ENCODE measurements at regions not wholly inside any gene's neighbourhood (a gene's known extent, or its start where the extent isn't known, plus 50 kb on each side); places are given as distances from the start of the nearest gene placed in this dataset.

DNA sequence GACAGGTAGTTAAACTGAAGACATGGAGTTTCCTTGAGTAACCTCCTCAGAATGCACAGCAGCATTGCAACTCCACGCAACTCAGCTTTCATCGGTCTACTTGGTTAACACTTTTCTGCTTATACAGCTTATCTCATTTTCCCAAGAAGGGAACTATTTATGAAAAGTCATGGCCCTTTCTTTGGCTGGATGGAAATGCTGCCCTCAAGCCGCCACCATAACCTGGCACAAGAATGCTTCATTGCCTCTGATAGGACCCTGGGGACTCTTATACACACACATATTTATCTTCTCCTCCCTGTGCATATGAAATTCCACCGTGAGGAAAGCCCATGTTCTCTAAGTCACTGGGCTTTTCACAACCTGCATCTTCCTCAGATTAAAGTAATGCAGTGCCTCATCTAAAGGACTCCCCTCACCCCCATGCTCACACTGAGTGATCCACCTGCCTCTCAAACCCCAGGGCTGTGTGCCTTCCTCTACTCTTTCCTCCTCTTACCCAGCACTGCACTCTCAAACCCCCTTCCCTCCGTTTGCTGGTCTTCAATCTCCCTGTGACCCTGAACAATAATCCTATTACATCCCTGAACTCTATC, 192.0 kb upstream of the HNRNPA3 start:
- H3K4me3 ChIP-seq (ENCODE audit: low read length in 2 of 2), result no peak overlapping the region

GRCh38 chr2:177021706-177022343, 190.8 kb upstream of the HNRNPA3 start:
- Histone ChIP-seq H3K27me3 (ENCODE audit: control insufficient read depth in 2 of 2, insufficient read depth in 2 of 2, low read length in 2 of 2) (peaks cover 0 to 3% of the 10 kb centered on the region in 2 donors), H3K4me1 (ENCODE audit: control insufficient read depth in 2 of 2, insufficient read depth in 2 of 2, low read length in 2 of 2) (no peaks in the 10 kb centered on the region), H3K27ac (ENCODE audit: low read depth in 2 of 2, low read length in 2 of 2) (no peak overlapping the region), H3K9me3 (ENCODE audit: control insufficient read depth in 2 of 2, low read length in 2 of 2) (no peaks in the 10 kb centered on the region), H3K36me3 (ENCODE audit: control insufficient read depth in 2 of 2, insufficient read depth in 2 of 2, low read length in 2 of 2) (no peaks in the 10 kb centered on the region), H3K4me3 (ENCODE audit: low read length in 2 of 2) (no peak overlapping the region), H3K9ac (ENCODE audit: low read depth in 1 of 2, low read length in 2 of 2) (no peak overlapping the region)

More for the DNA sequence above, 192.0 kb upstream of the HNRNPA3 start:
- Histone ChIP-seq H3K27ac (ENCODE audit: low read depth in 2 of 2, low read length in 2 of 2) (no peak overlapping the region), H3K27me3 (ENCODE audit: control insufficient read depth in 2 of 2, insufficient read depth in 2 of 2, low read length in 2 of 2) (no peaks in the 10 kb centered on the region), H3K9ac (ENCODE audit: low read depth in 1 of 2, low read length in 2 of 2) (no peak overlapping the region), H3K9me3 (ENCODE audit: control insufficient read depth in 2 of 2, low read length in 2 of 2) (no peaks in the 10 kb centered on the region), H3K36me3 (ENCODE audit: control insufficient read depth in 2 of 2, insufficient read depth in 2 of 2, low read length in 2 of 2) (no peaks in the 10 kb centered on the region), H3K4me1 (ENCODE audit: control insufficient read depth in 2 of 2, insufficient read depth in 2 of 2, low read length in 2 of 2) (no peaks in the 10 kb centered on the region)

GRCh38 chr2:177024765-177025164, 187.8 kb upstream of the HNRNPA3 start:
- Histone ChIP-seq H3K36me3 (ENCODE audit: control insufficient read depth in 2 of 2, insufficient read depth in 2 of 2, low read length in 2 of 2) (no peaks in the 10 kb centered on the region), H3K9me3 (ENCODE audit: control insufficient read depth in 2 of 2, low read length in 2 of 2) (no peaks in the 10 kb centered on the region), H3K9ac (ENCODE audit: low read depth in 1 of 2, low read length in 2 of 2) (no peak overlapping the region)

DNA sequence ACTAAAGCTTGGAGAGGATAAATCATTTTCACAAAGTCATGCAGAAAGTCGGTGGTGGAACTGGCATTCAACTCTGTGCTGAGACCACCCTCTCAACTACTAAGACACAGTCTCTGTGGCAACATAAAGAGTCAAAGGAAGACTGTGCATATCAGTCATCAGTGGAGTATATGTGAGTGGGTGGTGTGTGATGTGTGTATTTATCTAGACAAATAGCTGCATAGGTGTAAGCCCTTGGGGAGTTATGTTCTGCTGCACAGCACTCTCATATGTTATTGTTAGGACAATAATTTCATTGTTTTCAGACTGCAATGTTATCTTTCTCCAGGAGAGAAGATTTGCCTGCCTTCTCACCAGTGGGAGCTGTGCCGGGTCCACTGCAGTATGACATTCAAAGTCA, 186.3 kb upstream of the HNRNPA3 start:
- H3K4me1 ChIP-seq (ENCODE audit: control insufficient read depth in 2 of 2, insufficient read depth in 2 of 2, low read length in 2 of 2), result peaks cover 0 to 2% of the 10 kb centered on the region in 2 donors
- H3K36me3 ChIP-seq (ENCODE audit: control insufficient read depth in 2 of 2, insufficient read depth in 2 of 2, low read length in 2 of 2), result no peaks in the 10 kb centered on the region
- no peaks in the 10 kb centered on the region for H3K9me3 ChIP-seq (ENCODE audit: control insufficient read depth in 2 of 2, low read length in 2 of 2)
- no peak overlapping the region for H3K9ac ChIP-seq (ENCODE audit: low read depth in 1 of 2, low read length in 2 of 2)
- no peak overlapping the region for H3K4me3 ChIP-seq (ENCODE audit: low read length in 2 of 2)
- peaks cover 0 to 3% of the 10 kb centered on the region in 2 donors for H3K27me3 ChIP-seq (ENCODE audit: control insufficient read depth in 2 of 2, insufficient read depth in 2 of 2, low read length in 2 of 2)
- H3K27ac ChIP-seq (ENCODE audit: low read depth in 2 of 2, low read length in 2 of 2), result no peak overlapping the region

More at GRCh38 chr2:177024765-177025164, 187.8 kb upstream of the HNRNPA3 start:
- H3K4me1 ChIP-seq (ENCODE audit: control insufficient read depth in 2 of 2, insufficient read depth in 2 of 2, low read length in 2 of 2), result peaks cover 0 to 2% of the 10 kb centered on the region in 2 donors
- peaks cover 0 to 3% of the 10 kb centered on the region in 2 donors for H3K27me3 ChIP-seq (ENCODE audit: control insufficient read depth in 2 of 2, insufficient read depth in 2 of 2, low read length in 2 of 2)
- no peak overlapping the region for H3K4me3 ChIP-seq (ENCODE audit: low read length in 2 of 2)
- H3K27ac ChIP-seq (ENCODE audit: low read depth in 2 of 2, low read length in 2 of 2), result no peak overlapping the region

- H3K4me3 ChIP-seq (ENCODE audit: low read length in 2 of 2), result no peak overlapping the region
- no peak overlapping the region for H3K9ac ChIP-seq (ENCODE audit: low read depth in 1 of 2, low read length in 2 of 2)
- no peaks in the 10 kb centered on the region for H3K9me3 ChIP-seq (ENCODE audit: control insufficient read depth in 2 of 2, low read length in 2 of 2)
- H3K4me1 ChIP-seq (ENCODE audit: control insufficient read depth in 2 of 2, insufficient read depth in 2 of 2, low read length in 2 of 2), result peaks cover 0 to 2% of the 10 kb centered on the region in 2 donors
- H3K27me3 ChIP-seq (ENCODE audit: control insufficient read depth in 2 of 2, insufficient read depth in 2 of 2, low read length in 2 of 2), result peaks cover 0 to 3% of the 10 kb centered on the region in 2 donors
- H3K36me3 ChIP-seq (ENCODE audit: control insufficient read depth in 2 of 2, insufficient read depth in 2 of 2, low read length in 2 of 2), result no peaks in the 10 kb centered on the region
- no peak overlapping the region for H3K27ac ChIP-seq (ENCODE audit: low read depth in 2 of 2, low read length in 2 of 2)
Observed at GRCh38 chr2:177026956-177027355, 185.6 kb upstream of the HNRNPA3 start.

DNA sequence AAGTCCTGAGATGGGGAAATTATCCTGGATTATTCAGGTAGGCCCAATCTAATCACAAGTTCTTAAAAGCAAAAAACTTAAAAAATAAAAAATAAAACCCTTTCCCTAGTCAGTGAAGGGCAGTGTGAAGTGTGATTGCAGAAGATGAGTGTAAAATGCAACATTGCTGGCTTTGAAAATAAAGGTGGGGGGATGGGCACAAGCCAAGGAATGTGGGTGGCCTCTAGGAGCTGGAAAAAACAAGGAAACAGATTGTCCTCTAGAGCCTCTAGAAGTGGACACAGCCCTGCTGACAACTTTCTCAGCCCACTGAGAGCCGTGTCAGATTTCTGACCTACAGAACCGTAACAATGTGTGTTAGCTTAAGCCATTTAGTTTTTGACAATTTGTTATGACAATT, 184.3 kb upstream of the HNRNPA3 start:
- H3K9me3 ChIP-seq (ENCODE audit: control insufficient read depth in 2 of 2, low read length in 2 of 2), result no peaks in the 10 kb centered on the region
- H3K4me1 ChIP-seq (ENCODE audit: control insufficient read depth in 2 of 2, insufficient read depth in 2 of 2, low read length in 2 of 2), result peaks cover 0 to 2% of the 10 kb centered on the region in 2 donors
- H3K27ac ChIP-seq (ENCODE audit: low read depth in 2 of 2, low read length in 2 of 2), result no peak overlapping the region
- H3K4me3 ChIP-seq (ENCODE audit: low read length in 2 of 2), result no peak overlapping the region
- H3K27me3 ChIP-seq (ENCODE audit: control insufficient read depth in 2 of 2, insufficient read depth in 2 of 2, low read length in 2 of 2), result peaks cover 3% of the 10 kb centered on the region in 2 donors
- H3K9ac ChIP-seq (ENCODE audit: low read depth in 1 of 2, low read length in 2 of 2), result no peak overlapping the region
- H3K36me3 ChIP-seq (ENCODE audit: control insufficient read depth in 2 of 2, insufficient read depth in 2 of 2, low read length in 2 of 2), result no peaks in the 10 kb centered on the region

GRCh38 chr2:177029075-177029474, 183.5 kb upstream of the HNRNPA3 start:
- Histone ChIP-seq H3K27ac (ENCODE audit: low read depth in 2 of 2, low read length in 2 of 2) (no peak overlapping the region), H3K9ac (ENCODE audit: low read depth in 1 of 2, low read length in 2 of 2) (no peak overlapping the region), H3K27me3 (ENCODE audit: control insufficient read depth in 2 of 2, insufficient read depth in 2 of 2, low read length in 2 of 2) (peaks cover 3 to 6% of the 10 kb centered on the region in 2 donors), H3K4me3 (ENCODE audit: low read length in 2 of 2) (no peak overlapping the region), H3K4me1 (ENCODE audit: control insufficient read depth in 2 of 2, insufficient read depth in 2 of 2, low read length in 2 of 2) (peaks cover 0 to 2% of the 10 kb centered on the region in 2 donors), H3K9me3 (ENCODE audit: control insufficient read depth in 2 of 2, low read length in 2 of 2) (no peaks in the 10 kb centered on the region), H3K36me3 (ENCODE audit: control insufficient read depth in 2 of 2, insufficient read depth in 2 of 2, low read length in 2 of 2) (no peaks in the 10 kb centered on the region)

- H3K4me3 ChIP-seq (ENCODE audit: low read length in 2 of 2), result no peak overlapping the region
- no peak overlapping the region for H3K27ac ChIP-seq (ENCODE audit: low read depth in 2 of 2, low read length in 2 of 2)
- H3K9ac ChIP-seq (ENCODE audit: low read depth in 1 of 2, low read length in 2 of 2), result no peak overlapping the region
- H3K9me3 ChIP-seq (ENCODE audit: control insufficient read depth in 2 of 2, low read length in 2 of 2), result no peaks in the 10 kb centered on the region
- peaks cover 3 to 6% of the 10 kb centered on the region in 2 donors for H3K27me3 ChIP-seq (ENCODE audit: control insufficient read depth in 2 of 2, insufficient read depth in 2 of 2, low read length in 2 of 2)
- H3K36me3 ChIP-seq (ENCODE audit: control insufficient read depth in 2 of 2, insufficient read depth in 2 of 2, low read length in 2 of 2), result no peaks in the 10 kb centered on the region
- peaks cover 0 to 2% of the 10 kb centered on the region in 2 donors for H3K4me1 ChIP-seq (ENCODE audit: control insufficient read depth in 2 of 2, insufficient read depth in 2 of 2, low read length in 2 of 2)
Observed at GRCh38 chr2:177029501-177029900, 183.1 kb upstream of the HNRNPA3 start.

DNA sequence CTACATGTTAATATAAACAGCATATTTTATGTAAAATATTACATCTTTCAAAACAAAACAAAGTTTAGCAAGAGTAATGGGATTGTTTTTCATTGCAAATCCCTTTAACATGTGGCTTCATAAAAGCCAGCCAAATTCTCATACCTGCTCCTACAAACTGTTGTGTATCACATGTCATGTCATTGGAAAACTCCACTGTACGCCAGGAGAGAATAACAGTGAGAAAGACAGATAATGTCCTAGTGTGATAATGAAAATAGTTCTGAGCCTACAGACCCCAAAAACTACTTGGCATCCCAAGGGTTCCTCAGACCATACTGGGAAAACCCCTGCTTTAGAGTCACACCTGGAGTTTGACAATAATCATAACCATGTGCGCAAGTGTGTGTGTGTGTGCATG, 182.7 kb upstream of the HNRNPA3 start:
- H3K27me3 ChIP-seq (ENCODE audit: control insufficient read depth in 2 of 2, insufficient read depth in 2 of 2, low read length in 2 of 2), result peaks cover 3 to 6% of the 10 kb centered on the region in 2 donors
- no peaks in the 10 kb centered on the region for H3K36me3 ChIP-seq (ENCODE audit: control insufficient read depth in 2 of 2, insufficient read depth in 2 of 2, low read length in 2 of 2)
- H3K4me1 ChIP-seq (ENCODE audit: control insufficient read depth in 2 of 2, insufficient read depth in 2 of 2, low read length in 2 of 2), result peaks cover 0 to 2% of the 10 kb centered on the region in 2 donors
- no peak overlapping the region for H3K9ac ChIP-seq (ENCODE audit: low read depth in 1 of 2, low read length in 2 of 2)
- H3K27ac ChIP-seq (ENCODE audit: low read depth in 2 of 2, low read length in 2 of 2), result no peak overlapping the region
- no peaks in the 10 kb centered on the region for H3K9me3 ChIP-seq (ENCODE audit: control insufficient read depth in 2 of 2, low read length in 2 of 2)
- no peak overlapping the region for H3K4me3 ChIP-seq (ENCODE audit: low read length in 2 of 2)

GRCh38 chr2:177030451-177031105, 182.0 kb upstream of the HNRNPA3 start:
- Histone ChIP-seq H3K9ac (ENCODE audit: low read depth in 1 of 2, low read length in 2 of 2) (no peak overlapping the region), H3K9me3 (ENCODE audit: control insufficient read depth in 2 of 2, low read length in 2 of 2) (no peaks in the 10 kb centered on the region), H3K4me3 (ENCODE audit: low read length in 2 of 2) (no peak overlapping the region), H3K4me1 (ENCODE audit: control insufficient read depth in 2 of 2, insufficient read depth in 2 of 2, low read length in 2 of 2) (peaks cover 0 to 2% of the 10 kb centered on the region in 2 donors), H3K27me3 (ENCODE audit: control insufficient read depth in 2 of 2, insufficient read depth in 2 of 2, low read length in 2 of 2) (peaks cover 3 to 12% of the 10 kb centered on the region in 2 donors), H3K27ac (ENCODE audit: low read depth in 2 of 2, low read length in 2 of 2) (no peak overlapping the region), H3K36me3 (ENCODE audit: control insufficient read depth in 2 of 2, insufficient read depth in 2 of 2, low read length in 2 of 2) (no peaks in the 10 kb centered on the region)
